ENCODE measurements at regions not wholly inside any gene's neighbourhood (a gene's known extent, or its start where the extent isn't known, plus 50 kb on each side); places are given as distances from the start of the nearest gene placed in this dataset.

DNA sequence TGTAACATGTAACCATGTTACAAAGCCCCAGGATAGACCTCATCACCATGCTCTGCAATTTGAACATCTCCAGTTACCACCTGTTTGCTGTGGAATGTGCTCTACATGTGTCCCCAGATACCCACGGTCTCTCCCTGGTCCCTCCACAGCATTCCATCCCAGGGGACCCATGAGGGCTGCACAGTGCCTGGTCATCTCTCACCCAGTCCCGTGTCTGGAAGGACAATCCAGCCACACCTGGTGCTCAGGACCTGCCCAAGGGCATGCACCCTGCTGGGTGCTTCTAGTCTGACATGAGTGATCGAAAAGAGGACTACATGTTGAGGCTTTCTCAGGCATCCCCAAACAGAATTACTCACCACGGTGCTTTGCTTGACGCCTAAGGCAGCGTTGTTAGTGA lies 119.6 kb upstream of the ATP10A start:
- no peak overlapping the region for H3K4me3 ChIP-seq (ENCODE audit: insufficient read depth, low read depth, low read length)
- H3K36me3 ChIP-seq (ENCODE audit: control insufficient read depth, insufficient read depth, low read length), result no peaks in the 10 kb centered on the region
- H3K9me3 ChIP-seq (ENCODE audit: control insufficient read depth, low read length), result no peaks in the 10 kb centered on the region
- WGBS, 2 experiments, result 85% methylated on average over 6 of the region's 6 CpGs
- H3K27me3 ChIP-seq (ENCODE audit: control insufficient read depth, insufficient read depth, low read length, poor library complexity, severe bottlenecking), result no peaks in the 10 kb centered on the region
- peaks cover 7% of the 10 kb centered on the region for H3K4me1 ChIP-seq (ENCODE audit: control insufficient read depth, insufficient read depth, low read length)
- H3K27ac ChIP-seq (ENCODE audit: insufficient read depth, low read depth, low read length, poor library complexity, severe bottlenecking), result no peak overlapping the region

DNA sequence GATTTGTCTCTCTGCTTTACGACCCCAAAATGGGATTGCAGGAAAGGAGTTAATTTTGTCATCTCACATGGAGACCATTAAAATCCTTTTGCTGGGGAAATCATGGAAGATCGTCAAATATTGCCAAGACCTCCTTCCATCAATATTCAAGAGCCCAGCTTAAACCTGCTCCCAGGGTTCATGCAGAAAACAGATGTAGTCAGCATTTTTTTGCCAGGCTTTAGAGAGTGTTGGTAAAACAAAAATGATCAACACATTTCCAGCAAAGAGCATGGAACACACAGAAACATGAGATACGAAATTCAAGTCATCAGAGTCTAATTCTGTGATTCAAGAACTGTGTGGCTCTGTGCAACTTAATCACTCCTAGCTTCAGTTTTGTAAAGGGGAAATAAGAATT lies 118.0 kb upstream of the ATP10A start:
- Histone ChIP-seq H3K27me3 (ENCODE audit: control insufficient read depth, insufficient read depth, low read length, poor library complexity, severe bottlenecking) (no peaks in the 10 kb centered on the region), H3K36me3 (ENCODE audit: control insufficient read depth, insufficient read depth, low read length) (no peaks in the 10 kb centered on the region), H3K27ac (ENCODE audit: insufficient read depth, low read depth, low read length, poor library complexity, severe bottlenecking) (no peak overlapping the region), H3K9me3 (ENCODE audit: control insufficient read depth, low read length) (no peaks in the 10 kb centered on the region), H3K4me3 (ENCODE audit: insufficient read depth, low read depth, low read length) (no peak overlapping the region), H3K4me1 (ENCODE audit: control insufficient read depth, insufficient read depth, low read length) (peaks cover 7% of the 10 kb centered on the region)
- whole genome bisulfite sequencing, 2 experiments, result 92 to 93% methylated on average over 3 of the region's 3 CpGs

DNA sequence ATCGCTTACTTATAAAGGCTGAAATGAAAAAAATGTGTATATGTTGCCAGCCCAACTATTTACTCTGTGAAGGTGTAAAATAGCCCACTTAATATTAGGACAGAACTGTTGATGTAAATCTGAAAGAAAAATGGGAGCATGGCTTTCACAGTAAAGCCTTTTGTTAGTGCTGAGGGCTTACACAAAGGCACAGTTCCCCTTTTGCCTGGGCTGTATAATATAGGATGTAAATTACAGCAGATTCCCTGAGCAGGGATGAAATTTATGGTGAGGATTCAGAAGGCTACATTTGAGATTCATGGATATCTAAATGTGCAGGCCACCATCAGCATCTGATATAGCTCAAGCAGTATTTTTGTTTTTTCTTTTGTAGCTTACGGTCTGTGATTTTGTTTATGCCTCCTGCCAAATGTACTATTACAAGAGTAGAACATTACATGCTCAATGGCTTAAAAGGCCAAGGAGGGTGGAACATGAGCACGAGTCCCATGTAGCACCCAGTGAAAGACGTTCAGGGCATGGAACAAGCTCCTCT lies 109.1 kb upstream of the ATP10A start:
- H3K27me3 ChIP-seq (ENCODE audit: control insufficient read depth, insufficient read depth, low read length, poor library complexity, severe bottlenecking), result no peaks in the 10 kb centered on the region
- H3K4me1 ChIP-seq (ENCODE audit: control insufficient read depth, insufficient read depth, low read length), result peaks cover 16% of the 10 kb centered on the region
- 87 to 90% methylated on average over 4 of the region's 4 CpGs for WGBS, 2 experiments
- no peaks in the 10 kb centered on the region for H3K36me3 ChIP-seq (ENCODE audit: control insufficient read depth, insufficient read depth, low read length)
- H3K4me3 ChIP-seq (ENCODE audit: insufficient read depth, low read depth, low read length), result no peak overlapping the region
- H3K9me3 ChIP-seq (ENCODE audit: control insufficient read depth, low read length), result no peaks in the 10 kb centered on the region
- peak overlapping the region; percentile 79 for H3K27ac ChIP-seq (ENCODE audit: insufficient read depth, low read depth, low read length, poor library complexity, severe bottlenecking)

DNA sequence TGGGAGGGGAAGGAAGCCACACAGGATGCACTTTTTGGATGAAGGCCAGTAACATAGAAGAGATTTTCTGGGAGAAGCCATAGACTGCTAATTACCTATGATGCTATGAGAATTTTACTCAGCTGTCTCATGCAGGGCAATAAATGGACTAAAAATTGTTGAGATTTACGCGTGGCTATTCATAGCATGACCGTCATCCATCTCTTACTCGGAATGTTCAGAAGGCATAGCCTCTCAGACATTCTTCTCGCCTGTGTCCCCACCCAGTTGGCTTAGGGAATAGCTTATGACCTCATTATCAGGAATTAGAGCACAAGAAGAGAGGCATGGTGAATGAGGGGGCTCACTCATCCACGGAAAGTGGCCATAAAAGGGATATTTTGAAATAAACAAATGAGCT lies 107.9 kb upstream of the ATP10A start:
- Histone ChIP-seq H3K4me1 (ENCODE audit: control insufficient read depth, insufficient read depth, low read length) (peaks cover 16% of the 10 kb centered on the region), H3K36me3 (ENCODE audit: control insufficient read depth, insufficient read depth, low read length) (no peaks in the 10 kb centered on the region), H3K27me3 (ENCODE audit: control insufficient read depth, insufficient read depth, low read length, poor library complexity, severe bottlenecking) (no peaks in the 10 kb centered on the region), H3K4me3 (ENCODE audit: insufficient read depth, low read depth, low read length) (no peak overlapping the region), H3K9me3 (ENCODE audit: control insufficient read depth, low read length) (no peaks in the 10 kb centered on the region), H3K27ac (ENCODE audit: insufficient read depth, low read depth, low read length, poor library complexity, severe bottlenecking) (no peak overlapping the region)
- 98 to 99% methylated on average over 5 to 6 of the region's 6 CpGs for WGBS, 2 experiments

DNA sequence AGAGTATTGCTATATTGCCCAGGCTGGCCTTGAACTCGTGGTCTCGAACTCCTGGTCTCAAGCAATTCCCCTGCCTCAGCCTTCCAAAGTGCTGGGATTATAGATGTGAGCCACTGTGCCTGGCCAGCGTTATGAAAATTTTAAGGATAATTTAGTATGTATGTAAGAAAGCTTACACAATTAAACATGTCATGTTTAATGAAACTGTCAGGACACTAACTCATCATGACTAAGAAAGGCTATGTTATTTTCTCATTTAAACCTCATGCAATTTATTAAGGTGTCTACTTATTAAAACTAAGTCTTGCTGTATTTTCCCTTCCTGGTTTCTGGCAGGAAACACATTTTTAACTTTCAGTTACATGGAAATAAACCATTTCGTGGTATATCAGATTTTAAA lies 106.8 kb upstream of the ATP10A start:
- Histone ChIP-seq H3K4me3 (ENCODE audit: insufficient read depth, low read depth, low read length) (no peak overlapping the region), H3K4me1 (ENCODE audit: control insufficient read depth, insufficient read depth, low read length) (peaks cover 16% of the 10 kb centered on the region), H3K36me3 (ENCODE audit: control insufficient read depth, insufficient read depth, low read length) (no peaks in the 10 kb centered on the region), H3K27ac (ENCODE audit: insufficient read depth, low read depth, low read length, poor library complexity, severe bottlenecking) (no peak overlapping the region), H3K9me3 (ENCODE audit: control insufficient read depth, low read length) (no peaks in the 10 kb centered on the region), H3K27me3 (ENCODE audit: control insufficient read depth, insufficient read depth, low read length, poor library complexity, severe bottlenecking) (no peaks in the 10 kb centered on the region)
- 82 to 94% methylated on average over 4 of the region's 4 CpGs for WGBS, 2 experiments

DNA sequence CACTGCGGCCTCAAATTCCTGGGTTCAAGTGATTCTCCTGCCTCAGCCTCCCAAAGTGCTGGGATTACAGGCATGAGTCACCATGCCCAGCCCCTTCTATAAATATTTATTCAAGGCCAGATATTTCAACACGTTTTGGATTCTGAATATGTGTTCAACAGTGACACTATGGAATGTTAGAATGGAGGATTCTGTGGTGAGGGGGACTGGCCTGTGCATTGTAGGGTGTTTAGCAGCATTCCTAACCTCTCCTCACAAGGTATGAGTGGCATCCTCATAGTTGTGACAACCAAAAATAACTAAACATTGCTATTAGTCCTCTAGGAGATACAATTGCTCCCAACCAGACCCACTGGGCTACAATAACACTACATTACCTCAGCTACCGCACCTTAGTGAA lies 104.0 kb upstream of the ATP10A start:
- Histone ChIP-seq H3K9me3 (ENCODE audit: control insufficient read depth, low read length) (no peaks in the 10 kb centered on the region), H3K27ac (ENCODE audit: insufficient read depth, low read depth, low read length, poor library complexity, severe bottlenecking) (no peak overlapping the region), H3K36me3 (ENCODE audit: control insufficient read depth, insufficient read depth, low read length) (no peaks in the 10 kb centered on the region), H3K4me3 (ENCODE audit: insufficient read depth, low read depth, low read length) (no peak overlapping the region), H3K4me1 (ENCODE audit: control insufficient read depth, insufficient read depth, low read length) (peaks cover 16% of the 10 kb centered on the region), H3K27me3 (ENCODE audit: control insufficient read depth, insufficient read depth, low read length, poor library complexity, severe bottlenecking) (no peaks in the 10 kb centered on the region)
- 92 to 93% methylated on average over 3 of the region's 3 CpGs for WGBS, 2 experiments

DNA sequence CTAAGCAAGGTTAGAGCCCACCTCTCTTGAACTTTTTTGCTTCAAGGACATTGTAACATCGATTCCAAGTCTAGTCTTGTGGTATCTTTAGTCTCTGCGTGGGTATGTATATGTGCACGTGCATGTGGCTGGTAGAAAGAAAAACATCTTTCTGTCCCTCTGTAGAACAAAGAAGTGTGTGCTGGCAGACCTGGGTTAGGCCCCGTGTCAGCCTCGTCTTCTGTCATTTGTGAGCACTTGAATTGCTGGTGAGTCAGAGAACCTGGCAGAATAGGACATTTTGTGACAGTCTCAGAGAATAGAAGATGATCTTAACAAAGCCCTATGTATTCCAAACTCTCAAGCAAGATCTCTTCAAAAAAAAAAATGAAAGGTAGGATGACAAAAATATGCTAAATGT lies 102.2 kb upstream of the ATP10A start:
- H3K4me3 ChIP-seq (ENCODE audit: insufficient read depth, low read depth, low read length), result no peak overlapping the region
- 86 to 92% methylated on average over 5 of the region's 5 CpGs for WGBS, 2 experiments
- H3K27ac ChIP-seq (ENCODE audit: insufficient read depth, low read depth, low read length, poor library complexity, severe bottlenecking), result no peak overlapping the region
- no peaks in the 10 kb centered on the region for H3K36me3 ChIP-seq (ENCODE audit: control insufficient read depth, insufficient read depth, low read length)
- H3K4me1 ChIP-seq (ENCODE audit: control insufficient read depth, insufficient read depth, low read length), result no peaks in the 10 kb centered on the region
- H3K27me3 ChIP-seq (ENCODE audit: control insufficient read depth, insufficient read depth, low read length, poor library complexity, severe bottlenecking), result no peaks in the 10 kb centered on the region
- no peaks in the 10 kb centered on the region for H3K9me3 ChIP-seq (ENCODE audit: control insufficient read depth, low read length)

DNA sequence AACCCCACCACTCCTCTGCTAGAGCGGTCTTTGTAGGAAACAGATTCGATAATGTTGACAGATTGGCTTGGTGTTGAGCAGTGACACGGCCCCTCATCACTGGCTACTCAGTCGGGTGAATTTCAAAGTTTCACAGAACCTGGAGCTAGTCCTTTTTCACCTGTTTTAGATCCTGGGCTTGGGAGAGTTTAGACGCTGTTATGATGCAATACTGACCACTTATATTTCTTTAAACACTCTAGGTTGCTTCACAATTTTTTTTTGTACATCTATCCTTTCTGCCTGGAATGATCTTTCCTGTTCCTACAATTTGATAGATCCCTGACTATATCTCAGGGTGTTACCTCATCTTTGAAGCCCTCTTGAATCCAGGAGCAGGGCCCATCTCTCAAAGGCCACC lies 97.1 kb upstream of the ATP10A start:
- no peaks in the 10 kb centered on the region for H3K4me1 ChIP-seq (ENCODE audit: control insufficient read depth, insufficient read depth, low read length)
- no peak overlapping the region for H3K4me3 ChIP-seq (ENCODE audit: insufficient read depth, low read depth, low read length)
- no peaks in the 10 kb centered on the region for H3K36me3 ChIP-seq (ENCODE audit: control insufficient read depth, insufficient read depth, low read length)
- H3K9me3 ChIP-seq (ENCODE audit: control insufficient read depth, low read length), result no peaks in the 10 kb centered on the region
- WGBS, 2 experiments, result 87 to 95% methylated on average over 5 of the region's 5 CpGs
- H3K27me3 ChIP-seq (ENCODE audit: control insufficient read depth, insufficient read depth, low read length, poor library complexity, severe bottlenecking), result no peaks in the 10 kb centered on the region
- H3K27ac ChIP-seq (ENCODE audit: insufficient read depth, low read depth, low read length, poor library complexity, severe bottlenecking), result no peak overlapping the region

DNA sequence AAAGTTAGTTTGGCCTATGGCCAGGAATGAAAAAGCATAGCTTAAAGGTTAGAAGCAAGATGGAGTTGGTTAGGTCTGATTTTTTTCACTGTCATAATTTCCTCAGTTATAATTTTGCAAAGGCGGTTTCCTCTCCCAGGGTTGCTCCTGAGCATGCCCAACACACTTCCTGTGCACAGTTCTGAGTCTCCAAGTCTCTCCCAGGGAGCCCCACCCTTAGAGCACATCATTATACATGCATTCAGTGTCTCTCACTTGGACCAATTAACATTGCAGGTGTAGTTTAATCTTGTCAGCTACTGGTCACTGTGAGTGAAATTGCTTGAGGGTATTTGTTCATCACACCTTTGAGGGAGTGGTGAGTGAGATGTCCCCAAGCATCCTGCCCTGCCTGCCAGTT lies 96.0 kb upstream of the ATP10A start:
- 88 to 92% methylated on average over 1 of the region's 1 CpG for WGBS, 2 experiments

DNA sequence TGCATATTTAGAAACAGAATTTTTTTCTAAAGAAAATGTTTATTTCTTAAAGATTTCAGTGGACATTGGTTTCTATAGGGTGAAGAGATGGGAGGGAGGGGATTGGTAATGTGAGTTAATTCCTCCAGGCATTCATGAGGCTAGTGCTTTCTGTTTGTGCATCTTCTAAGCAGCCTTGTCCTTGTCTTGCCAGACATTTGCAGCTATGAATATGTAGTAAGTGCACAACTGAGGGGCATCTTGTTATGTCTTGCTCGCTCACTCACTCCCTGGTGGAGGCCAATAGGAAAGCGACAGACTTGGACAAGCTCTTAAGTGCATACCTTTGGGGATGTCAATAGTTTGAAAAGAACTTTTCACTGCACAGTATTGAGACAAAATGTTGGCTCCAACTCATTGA lies 92.5 kb upstream of the ATP10A start:
- Histone ChIP-seq H3K36me3 (ENCODE audit: control insufficient read depth, insufficient read depth, low read length) (no peaks in the 10 kb centered on the region), H3K27me3 (ENCODE audit: control insufficient read depth, insufficient read depth, low read length, poor library complexity, severe bottlenecking) (no peaks in the 10 kb centered on the region), H3K4me3 (ENCODE audit: insufficient read depth, low read depth, low read length) (no peak overlapping the region), H3K4me1 (ENCODE audit: control insufficient read depth, insufficient read depth, low read length) (no peaks in the 10 kb centered on the region), H3K27ac (ENCODE audit: insufficient read depth, low read depth, low read length, poor library complexity, severe bottlenecking) (no peak overlapping the region), H3K9me3 (ENCODE audit: control insufficient read depth, low read length) (no peaks in the 10 kb centered on the region)
- whole genome bisulfite sequencing, 2 experiments, result 85 to 94% methylated on average over 2 of the region's 2 CpGs

More for the DNA sequence above, 96.0 kb upstream of the ATP10A start:
- Histone ChIP-seq H3K9me3 (ENCODE audit: control insufficient read depth, low read length) (no peaks in the 10 kb centered on the region), H3K4me3 (ENCODE audit: insufficient read depth, low read depth, low read length) (no peak overlapping the region), H3K27ac (ENCODE audit: insufficient read depth, low read depth, low read length, poor library complexity, severe bottlenecking) (no peak overlapping the region), H3K36me3 (ENCODE audit: control insufficient read depth, insufficient read depth, low read length) (no peaks in the 10 kb centered on the region), H3K4me1 (ENCODE audit: control insufficient read depth, insufficient read depth, low read length) (no peaks in the 10 kb centered on the region), H3K27me3 (ENCODE audit: control insufficient read depth, insufficient read depth, low read length, poor library complexity, severe bottlenecking) (no peaks in the 10 kb centered on the region)

DNA sequence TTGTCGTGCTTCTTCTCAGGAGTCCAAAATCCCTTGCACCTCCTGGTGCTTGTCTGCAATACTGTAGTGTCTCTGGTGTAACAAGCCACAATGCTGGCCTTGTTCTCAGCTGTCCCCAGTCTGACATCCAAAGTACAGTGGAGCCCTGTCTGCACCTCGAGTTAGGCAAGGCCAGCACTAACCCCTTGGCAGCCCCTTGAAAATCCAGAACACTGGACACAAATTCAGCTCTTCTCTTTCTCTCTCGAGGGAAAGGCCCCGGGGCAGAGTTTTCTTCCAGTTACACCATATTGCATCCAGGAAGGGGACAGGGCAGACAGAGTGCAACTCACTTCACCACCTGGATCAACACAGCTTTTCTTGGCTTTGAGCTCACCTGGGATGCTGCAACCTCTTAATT lies 91.3 kb upstream of the ATP10A start:
- no peak overlapping the region for H3K4me3 ChIP-seq (ENCODE audit: insufficient read depth, low read depth, low read length)
- no peaks in the 10 kb centered on the region for H3K27me3 ChIP-seq (ENCODE audit: control insufficient read depth, insufficient read depth, low read length, poor library complexity, severe bottlenecking)
- H3K36me3 ChIP-seq (ENCODE audit: control insufficient read depth, insufficient read depth, low read length), result no peaks in the 10 kb centered on the region
- H3K4me1 ChIP-seq (ENCODE audit: control insufficient read depth, insufficient read depth, low read length), result no peaks in the 10 kb centered on the region
- H3K9me3 ChIP-seq (ENCODE audit: control insufficient read depth, low read length), result no peaks in the 10 kb centered on the region
- WGBS, 2 experiments, result 74 to 77% methylated on average over 4 of the region's 4 CpGs
- no peak overlapping the region for H3K27ac ChIP-seq (ENCODE audit: insufficient read depth, low read depth, low read length, poor library complexity, severe bottlenecking)
